GM18907 (cell line): ENCODE measurements at regions not wholly inside any gene's neighbourhood (a gene's known extent, or its start where the extent isn't known, plus 50 kb on each side); places are given as distances from the start of the nearest gene placed in this dataset.

Experiments
- ATAC-seq: cut with Tn5 transposase; IDR thresholded peaks from one replicate; pipeline ENCODE4 v1.9.1; 2021; ENCODE audit warnings: mild to moderate bottlenecking, moderate library complexity; ENCODE audit not compliant: unreplicated experiment

GRCh38 chrX:5122181-5122678 lies 1106.4 kb downstream of the NLGN4X start:
- ATAC-seq: no peak

DNA sequence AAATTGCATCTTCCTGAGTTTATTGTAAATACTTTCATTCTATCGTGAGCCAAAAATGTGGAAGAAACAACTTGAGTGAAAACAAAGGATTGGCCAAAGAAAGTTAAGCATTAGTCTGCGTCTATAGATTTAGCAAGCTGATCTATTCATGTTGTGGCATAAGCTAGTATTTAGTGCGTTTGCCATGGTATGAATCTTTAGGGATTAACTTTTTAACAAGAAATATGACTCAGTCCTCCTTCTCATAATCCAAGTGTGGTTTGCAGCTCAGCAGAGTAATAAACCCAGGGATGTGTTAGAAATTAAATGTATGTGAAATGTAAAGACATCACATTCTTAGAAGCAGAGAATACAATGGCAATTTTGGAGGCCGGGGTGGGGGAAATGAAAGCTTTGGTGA lies 1110.9 kb downstream of the NLGN4X start:
- no peak for ATAC-seq

DNA sequence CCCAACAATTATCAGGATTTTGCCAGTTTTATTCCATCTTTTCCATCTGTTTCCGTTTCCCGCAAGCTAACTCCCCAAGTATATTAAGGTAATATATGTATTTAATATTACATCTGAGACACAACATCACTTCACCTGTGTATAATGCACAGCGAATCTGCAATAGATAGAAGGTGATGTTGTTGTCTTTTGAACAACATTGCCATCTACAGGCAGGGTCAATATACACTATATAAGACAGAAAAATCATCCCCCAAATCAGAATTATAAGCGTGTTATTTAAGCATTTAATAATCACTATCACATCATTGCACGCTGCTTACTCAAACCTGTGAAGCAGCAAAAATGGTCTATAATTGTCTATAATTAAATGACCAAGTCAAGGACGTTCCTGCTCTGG lies 1115.5 kb downstream of the NLGN4X start:
- ATAC-seq: no peak

GRCh38 chrX:5100004-5100403 lies 1128.7 kb downstream of the NLGN4X start:
- ATAC-seq: no peak

DNA sequence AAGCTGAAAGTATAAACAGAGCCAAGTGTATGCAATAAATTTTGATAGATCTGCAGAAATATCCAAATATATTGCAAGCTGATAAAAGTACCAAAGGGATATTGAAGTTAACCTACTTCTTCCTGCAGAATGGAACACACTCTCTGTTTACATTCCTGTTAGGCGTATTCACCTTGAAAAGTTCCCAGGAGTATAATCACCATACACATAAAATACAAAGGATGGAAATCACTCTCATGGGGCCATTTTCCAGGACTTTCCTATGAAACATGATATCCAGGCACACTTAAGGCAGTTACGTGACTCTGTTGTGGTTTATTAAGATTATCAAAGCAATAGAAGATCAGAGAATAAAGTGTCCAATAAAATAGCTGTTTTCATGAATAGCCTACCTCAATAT lies 1142.3 kb downstream of the NLGN4X start:
- no peak for ATAC-seq

DNA sequence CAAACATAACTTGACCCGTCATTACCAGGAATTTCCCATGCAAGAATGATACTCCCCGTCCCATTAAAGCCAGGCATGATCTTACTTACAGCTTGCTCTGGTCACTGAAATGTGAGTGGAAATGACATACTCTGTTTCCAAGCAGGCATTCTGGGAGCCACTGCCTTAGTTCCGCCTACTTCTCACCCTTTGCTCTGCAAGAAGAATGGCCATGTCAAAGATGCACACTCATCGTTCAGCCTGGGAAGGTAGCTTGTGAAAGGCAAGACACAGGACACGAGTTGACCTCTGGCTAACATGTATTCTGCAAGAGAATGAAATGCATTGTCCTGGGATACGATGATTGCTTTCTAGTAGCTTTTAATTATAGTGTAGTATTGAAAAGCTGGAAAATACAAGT lies 1144.4 kb downstream of the NLGN4X start:
- ATAC-seq: no peak

DNA sequence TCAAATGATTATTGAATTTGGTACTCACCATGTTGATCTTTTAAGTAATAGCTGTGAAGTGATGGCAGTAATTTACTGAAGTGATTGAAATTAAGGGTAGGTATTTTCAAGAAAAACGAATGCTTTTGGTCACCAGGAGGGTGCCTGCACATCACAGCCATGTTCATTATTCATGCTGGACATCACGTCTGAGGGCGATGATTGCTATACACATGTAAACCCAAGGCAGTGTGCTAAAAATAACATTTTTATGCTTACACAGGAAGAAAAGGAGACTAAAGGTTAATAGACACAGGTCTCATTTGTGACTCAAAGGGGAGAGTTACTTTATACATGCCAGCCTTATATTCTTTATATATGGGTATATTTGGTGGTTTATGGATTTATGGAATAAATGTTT lies 1146.0 kb downstream of the NLGN4X start:
- ATAC-seq: no peak

GRCh38 chrX:5080791-5081190 lies 1147.9 kb downstream of the NLGN4X start:
- no peak for ATAC-seq

DNA sequence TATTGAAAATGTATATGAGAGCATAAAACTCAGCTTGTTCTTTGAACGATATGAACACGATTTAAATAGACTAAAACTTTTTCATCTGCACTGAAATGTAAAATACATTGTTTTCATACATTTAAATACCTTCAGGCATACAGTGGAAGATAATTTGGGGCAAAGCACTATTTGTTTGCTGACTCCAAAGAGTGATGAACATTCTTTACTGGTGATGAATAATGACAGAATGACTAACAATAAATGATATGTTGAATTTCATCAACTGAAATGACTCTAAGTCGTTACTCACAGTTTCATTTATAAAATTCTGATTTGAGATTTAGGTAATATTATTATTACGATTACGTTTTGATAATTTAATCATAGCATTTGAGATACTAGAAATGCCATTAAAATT lies 1160.1 kb downstream of the NLGN4X start:
- no peak for ATAC-seq

- no peak for ATAC-seq
These were observed 1170.9 kb downstream of the NLGN4X start for GRCh38 chrX:5057786-5058185.

DNA sequence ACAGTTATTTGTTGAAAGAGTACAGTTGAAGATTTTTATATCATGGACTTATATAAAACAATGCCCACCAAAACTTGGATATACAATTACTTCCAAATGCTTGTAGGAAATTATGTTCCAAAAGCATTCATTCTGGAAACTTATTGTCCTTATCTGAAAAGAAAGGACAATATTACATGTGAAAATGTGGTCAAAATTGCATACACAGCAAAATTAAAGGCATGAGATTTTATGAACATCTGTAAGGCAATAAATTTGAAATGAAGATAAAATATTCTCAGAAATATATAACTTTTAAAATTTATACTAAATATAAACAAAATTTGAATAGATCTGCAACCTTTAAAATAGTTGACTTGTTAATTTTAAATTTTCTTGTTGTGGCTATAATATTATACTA lies 1173.8 kb downstream of the NLGN4X start:
- no peak for ATAC-seq

DNA sequence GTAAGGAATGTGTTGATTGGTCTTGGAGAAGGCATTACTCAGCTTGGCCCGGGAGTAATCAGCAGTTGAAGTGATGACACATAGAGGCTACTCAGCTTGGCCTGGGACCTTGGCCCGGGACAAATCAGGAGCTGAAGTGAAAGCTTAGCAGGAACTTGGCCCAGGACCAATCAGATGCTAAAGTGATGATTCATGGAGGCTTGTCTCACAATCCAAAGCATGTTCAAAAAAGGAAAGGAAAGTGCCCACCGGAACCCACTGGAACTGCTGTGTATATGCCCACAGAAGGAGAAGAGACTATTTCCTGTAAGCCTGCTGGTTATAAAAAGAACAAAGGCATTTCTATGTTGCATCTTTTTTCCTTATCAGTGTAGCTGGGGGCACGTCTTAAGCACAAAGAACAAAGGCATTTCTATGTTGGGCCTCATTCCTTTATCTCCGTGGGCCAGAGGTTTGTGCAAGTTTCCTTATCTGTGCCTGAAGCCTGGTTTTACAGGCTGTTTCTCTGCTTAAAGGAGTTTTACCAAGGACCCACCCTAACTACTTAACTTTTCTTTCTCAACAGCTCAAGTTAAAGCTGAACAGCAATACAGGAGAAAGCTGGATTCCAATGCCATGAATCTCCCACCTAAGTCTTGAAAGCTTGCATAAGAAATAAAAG lies 1176.7 kb downstream of the NLGN4X start:
- no peak for ATAC-seq

- ATAC-seq: no peak
These were observed 1186.1 kb downstream of the NLGN4X start for GRCh38 chrX:5042563-5042962.

GRCh38 chrX:5031792-5032191 lies 1196.9 kb downstream of the NLGN4X start:
- no peak for ATAC-seq

GRCh38 chrX:5015451-5015850 lies 1213.2 kb downstream of the NLGN4X start:
- ATAC-seq: no peak

DNA sequence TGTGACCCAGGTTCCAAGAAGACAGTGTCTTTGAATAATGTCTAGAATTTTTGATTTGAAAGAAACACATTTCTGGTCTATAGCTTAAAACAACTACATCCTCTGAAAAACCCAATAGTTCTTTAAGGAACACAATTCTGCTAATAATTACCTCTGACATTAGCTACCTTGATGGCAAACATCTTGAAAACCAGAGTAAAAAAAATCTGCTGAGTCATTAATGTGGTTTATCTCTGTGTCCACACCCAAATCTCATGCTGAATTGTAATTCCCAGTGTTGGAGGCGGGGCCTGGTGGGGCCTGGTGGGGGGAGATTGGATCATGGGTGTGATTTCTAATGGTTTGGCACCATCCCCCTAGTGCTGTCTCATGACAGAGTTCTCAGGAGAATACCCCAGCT lies 1233.8 kb downstream of the NLGN4X start:
- ATAC-seq: no peak

DNA sequence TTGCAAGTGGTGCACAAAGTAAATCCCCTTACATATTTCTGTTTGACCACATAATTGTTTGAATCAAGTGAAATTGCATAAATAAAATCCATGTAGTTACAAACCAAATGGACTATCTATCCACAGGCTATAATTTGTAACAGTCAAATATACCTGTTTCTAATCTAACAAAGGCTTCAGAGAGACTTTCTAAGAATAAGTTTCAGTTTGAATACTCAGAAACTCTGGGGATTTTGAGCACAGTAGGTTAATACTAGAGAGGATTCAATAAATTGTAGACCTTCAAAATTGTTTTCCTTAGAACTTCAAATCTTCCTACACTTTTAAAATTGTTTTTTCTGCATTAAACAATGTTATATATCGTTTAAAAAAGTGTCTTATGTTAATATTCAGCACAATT lies 1250.1 kb downstream of the NLGN4X start:
- ATAC-seq: no peak

DNA sequence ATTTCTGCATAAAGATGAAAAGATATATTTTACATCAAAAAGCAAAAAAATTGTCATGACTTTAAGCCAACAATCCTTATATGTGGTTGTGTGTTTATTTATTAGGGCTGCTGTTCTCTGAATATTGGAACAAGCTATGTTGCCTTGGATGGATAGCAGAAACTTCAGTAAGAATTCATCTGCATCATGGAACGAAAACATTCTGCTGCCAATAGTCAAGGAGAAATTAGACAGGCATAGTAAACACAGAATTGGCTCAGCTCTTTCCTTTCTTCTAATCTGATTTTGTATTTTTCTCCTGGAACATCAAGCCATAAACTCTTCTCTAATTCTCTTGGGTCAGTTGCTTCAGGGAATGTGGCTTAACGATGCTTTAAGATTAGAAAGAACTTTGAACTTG lies 1257.0 kb downstream of the NLGN4X start:
- no peak for ATAC-seq

- no peak for ATAC-seq
These were observed 1250.7 kb upstream of the PRKX start for GRCh38 chrX:4964112-4964511.

- ATAC-seq: no peak
These were observed 1250.0 kb upstream of the PRKX start for GRCh38 chrX:4963432-4963831.

GRCh38 chrX:4944767-4945166 lies 1231.3 kb upstream of the PRKX start:
- no peak for ATAC-seq

DNA sequence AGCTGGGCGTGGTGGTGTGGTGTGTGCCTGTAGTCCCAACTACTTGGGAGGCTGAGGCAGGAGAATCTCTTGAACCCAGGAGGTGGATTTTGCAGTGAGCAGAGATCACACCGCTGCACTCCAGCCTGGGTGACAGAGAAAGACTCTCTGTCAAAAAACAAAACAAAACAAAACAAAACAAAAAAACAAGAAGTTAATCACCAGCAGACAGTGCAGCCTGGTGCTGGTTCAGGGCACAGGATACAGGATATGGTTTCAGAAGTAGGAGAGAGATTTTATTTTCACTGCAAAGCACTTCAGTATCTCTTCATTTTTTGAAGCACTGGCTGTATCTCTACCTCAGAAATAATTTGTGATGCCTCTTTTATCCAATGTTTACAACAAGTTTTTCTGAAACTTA lies 1222.9 kb upstream of the PRKX start:
- no peak for ATAC-seq

DNA sequence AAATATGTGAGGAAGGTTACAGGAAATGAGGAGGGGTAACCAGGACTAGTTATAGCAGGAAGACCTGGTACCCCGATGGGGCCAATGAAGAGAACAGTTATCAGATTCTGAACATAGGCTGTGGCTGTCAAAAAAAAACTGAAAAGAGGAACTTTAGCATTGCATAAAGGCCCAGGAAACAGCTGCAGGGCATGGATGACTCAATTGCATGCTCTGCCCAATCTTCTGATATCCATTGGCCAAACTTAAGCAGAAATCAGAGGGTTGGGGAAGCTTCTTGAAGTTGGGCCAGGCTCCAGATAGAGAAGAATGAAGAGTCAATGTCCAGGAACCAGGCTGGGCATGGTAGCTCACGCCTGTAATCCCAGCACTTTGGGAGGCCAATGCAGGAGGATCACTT lies 1222.4 kb upstream of the PRKX start:
- ATAC-seq: no peak
